ENCODE measurements at regions not wholly inside any gene's neighbourhood (a gene's known extent, or its start where the extent isn't known, plus 50 kb on each side); places are given as distances from the start of the nearest gene placed in this dataset.

- no peak for TF ChIP-seq CHD7 (IDR thresholded peaks at IDR 0.05; ENCODE audit: insufficient replicate concordance, low read length)
- no peak for TF ChIP-seq RXRA (IDR thresholded peaks at IDR 0.05; ENCODE audit: insufficient read depth, low read depth, low read length)
- no peak for TF ChIP-seq JUND (IDR thresholded peaks at IDR 0.05; ENCODE audit: low read length)
Observed at GRCh38 chr22:40112595-40112994, 65.1 kb upstream of the TNRC6B start (continued).
